ENCODE measurements at regions not wholly inside any gene's neighbourhood (a gene's known extent, or its start where the extent isn't known, plus 50 kb on each side); places are given as distances from the start of the nearest gene placed in this dataset.

DNA sequence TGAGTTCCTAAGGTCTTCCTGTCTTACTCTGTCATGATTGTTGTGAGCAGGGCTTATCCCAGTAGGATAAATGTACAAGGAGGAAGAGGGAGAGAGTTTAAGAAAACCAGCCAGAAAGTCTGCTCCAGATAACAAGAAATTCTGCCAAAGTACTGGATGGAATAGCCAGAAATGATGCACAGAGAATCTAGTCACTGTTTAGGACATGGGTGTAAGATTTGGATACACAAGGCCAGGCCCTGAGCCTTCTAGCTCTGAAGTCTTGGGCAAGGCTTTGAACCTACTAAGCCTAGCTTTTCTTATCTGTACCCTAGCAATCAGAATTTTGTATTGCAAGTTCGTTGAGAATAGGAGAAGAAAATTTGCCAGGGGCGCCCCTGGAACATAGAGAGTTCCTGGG, 180.4 kb upstream of the ROPN1 start:
- H3K27ac ChIP-seq = peak overlapping the region; percentile 81
- TF ChIP-seq, protein P1, sequence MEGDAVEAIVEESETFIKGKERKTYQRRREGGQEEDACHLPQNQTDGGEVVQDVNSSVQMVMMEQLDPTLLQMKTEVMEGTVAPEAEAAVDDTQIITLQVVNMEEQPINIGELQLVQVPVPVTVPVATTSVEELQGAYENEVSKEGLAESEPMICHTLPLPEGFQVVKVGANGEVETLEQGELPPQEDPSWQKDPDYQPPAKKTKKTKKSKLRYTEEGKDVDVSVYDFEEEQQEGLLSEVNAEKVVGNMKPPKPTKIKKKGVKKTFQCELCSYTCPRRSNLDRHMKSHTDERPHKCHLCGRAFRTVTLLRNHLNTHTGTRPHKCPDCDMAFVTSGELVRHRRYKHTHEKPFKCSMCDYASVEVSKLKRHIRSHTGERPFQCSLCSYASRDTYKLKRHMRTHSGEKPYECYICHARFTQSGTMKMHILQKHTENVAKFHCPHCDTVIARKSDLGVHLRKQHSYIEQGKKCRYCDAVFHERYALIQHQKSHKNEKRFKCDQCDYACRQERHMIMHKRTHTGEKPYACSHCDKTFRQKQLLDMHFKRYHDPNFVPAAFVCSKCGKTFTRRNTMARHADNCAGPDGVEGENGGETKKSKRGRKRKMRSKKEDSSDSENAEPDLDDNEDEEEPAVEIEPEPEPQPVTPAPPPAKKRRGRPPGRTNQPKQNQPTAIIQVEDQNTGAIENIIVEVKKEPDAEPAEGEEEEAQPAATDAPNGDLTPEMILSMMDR (conservative IDR thresholded peaks at IDR 0.05) = no peak

DNA sequence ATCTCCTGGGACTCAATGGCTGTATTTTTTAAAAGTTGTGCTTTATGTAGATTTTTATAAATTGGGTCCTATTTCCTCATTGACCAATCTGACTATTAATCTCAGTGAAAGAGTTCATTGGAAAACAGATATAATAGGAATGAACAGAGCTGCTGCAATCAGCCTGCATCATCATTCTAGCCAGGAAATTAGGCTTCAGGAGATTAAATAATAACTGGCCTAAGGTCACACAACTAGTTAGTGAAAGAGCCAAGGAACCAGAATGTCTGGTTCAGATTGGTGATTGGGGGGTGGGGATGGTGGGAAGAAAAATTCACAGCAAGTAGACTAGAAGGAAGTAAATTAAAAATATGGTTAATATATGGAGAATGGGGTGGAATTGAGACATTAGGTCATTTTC, 180.9 kb upstream of the ROPN1 start:
- H3K27ac ChIP-seq = peak overlapping the region; percentile 81
- TF ChIP-seq, protein P1 (conservative IDR thresholded peaks at IDR 0.05) = no peak

DNA sequence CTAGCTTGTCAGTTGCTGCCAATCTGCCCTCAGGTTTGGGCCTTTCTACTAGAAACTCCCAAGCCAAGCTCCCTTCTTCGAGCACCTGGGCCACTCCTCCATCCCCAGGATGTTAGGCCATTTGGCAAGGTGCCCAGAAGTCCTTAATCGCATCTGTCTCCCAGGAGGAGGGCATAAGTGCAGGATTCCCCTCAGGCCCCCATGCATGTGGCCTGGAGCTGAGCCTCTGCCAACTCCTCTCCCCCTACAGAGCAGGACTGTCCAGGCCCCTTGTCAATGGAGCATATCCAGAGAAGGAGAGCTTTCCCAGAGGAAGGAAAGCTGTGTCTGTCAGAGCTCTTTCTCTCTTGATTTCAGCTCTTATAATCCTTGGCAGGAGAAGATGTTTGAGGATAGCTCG, 182.6 kb upstream of the ROPN1 start:
- TF ChIP-seq, protein P1 (conservative IDR thresholded peaks at IDR 0.05) = no peak
- H3K27ac ChIP-seq = peak overlapping the region; percentile 81

DNA sequence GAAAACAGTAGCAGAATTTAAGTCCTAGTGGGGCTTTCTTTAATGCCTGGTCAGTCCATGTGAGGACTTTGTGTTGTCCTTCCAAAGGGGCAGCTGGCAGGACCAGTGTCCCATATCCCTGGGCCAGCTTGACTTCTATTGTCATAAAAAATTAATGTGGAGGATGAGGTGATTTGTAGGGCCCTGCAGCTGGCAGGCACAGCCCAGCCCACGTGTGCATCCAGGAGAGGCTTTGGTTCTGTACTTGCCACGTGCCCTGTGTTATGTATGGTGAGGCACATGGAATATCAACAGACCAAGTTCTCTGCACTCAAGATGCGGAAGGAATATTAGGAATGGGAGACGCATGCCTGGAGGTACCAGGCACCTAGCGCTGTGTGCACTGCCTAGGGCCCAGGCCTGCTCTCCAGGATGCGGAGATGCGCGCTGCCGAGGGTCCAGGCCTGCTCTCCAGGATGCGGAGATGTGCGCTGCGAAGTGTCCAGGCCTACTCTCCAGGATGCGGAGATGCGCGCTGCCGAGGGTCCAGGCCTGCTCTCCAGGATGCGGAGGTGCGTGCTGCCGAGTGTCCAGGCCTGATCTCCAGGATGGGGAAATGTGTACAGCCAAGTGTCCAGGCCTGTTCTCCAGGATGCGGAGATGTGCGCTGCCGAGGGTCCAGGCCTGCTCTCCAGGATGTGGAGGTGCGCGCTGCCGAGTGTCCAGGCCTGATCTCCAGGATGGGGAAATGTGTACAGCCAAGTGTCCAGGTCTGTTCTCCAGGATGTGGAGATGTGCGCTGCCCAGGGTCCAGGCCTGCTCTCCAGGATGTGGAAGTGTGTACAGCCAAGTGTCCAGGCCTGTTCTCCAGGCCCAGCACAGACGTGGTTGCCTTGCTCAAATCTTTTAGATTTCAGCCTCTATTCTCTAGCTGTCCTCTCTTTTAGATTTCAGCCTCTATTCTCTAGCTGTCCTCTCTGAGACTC, 183.3 kb upstream of the ROPN1 start:
- TF ChIP-seq, protein P1 (conservative IDR thresholded peaks at IDR 0.05) = no peak

DNA sequence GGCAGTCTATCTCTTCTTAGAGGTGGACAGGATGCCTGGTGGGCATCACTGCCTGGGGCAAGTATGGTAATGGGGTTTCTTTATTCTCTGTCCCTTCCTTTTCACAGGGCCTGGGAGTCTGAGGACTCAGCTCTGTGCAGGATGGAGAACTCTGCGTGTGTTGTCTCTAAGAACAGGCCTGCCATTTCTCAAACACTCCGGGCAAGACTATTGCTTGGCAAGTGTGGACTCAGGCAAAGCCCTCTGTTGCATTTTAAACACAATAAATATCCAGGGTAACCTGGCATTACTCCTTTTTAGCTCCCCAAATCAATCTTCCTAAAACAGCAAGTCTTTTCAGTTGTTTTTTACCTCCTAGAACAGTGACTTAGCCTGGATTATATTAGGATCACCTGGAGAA, 185.1 kb upstream of the ROPN1 start:
- TF ChIP-seq, protein P1 (conservative IDR thresholded peaks at IDR 0.05) = no peak
- H3K27ac ChIP-seq = no peak overlapping the region

More for the DNA sequence above, 183.3 kb upstream of the ROPN1 start:
- peak overlapping the region; percentile 81 for H3K27ac ChIP-seq

DNA sequence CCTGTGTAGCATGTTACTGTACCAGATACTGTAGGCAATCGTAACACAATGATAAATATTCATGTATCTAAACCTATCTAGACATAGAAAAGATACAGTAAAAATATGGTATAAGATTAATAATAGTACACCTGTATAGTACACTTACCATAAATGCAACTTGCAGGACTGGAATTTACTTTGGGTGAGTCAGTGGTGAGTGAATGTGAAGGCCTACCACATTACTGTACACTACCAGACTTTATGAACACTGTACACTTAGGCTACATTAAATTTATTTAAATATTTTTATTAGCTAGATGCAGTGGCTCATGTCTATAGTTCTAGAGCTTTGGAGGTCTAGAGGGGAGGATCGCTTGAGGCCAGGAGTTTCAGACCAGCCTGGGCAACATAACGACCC, 186.6 kb upstream of the ROPN1 start:
- TF ChIP-seq, protein P1 (conservative IDR thresholded peaks at IDR 0.05) = no peak
- no peak overlapping the region for H3K27ac ChIP-seq

- TF ChIP-seq, protein P1 (conservative IDR thresholded peaks at IDR 0.05) = no peak
- peak overlapping the region; percentile 74 for H3K27ac ChIP-seq
Observed at GRCh38 chr3:124200407-124200806, 208.5 kb upstream of the ROPN1 start.
